ENCODE measurements at regions not wholly inside any gene's neighbourhood (a gene's known extent, or its start where the extent isn't known, plus 50 kb on each side); places are given as distances from the start of the nearest gene placed in this dataset.

DNA sequence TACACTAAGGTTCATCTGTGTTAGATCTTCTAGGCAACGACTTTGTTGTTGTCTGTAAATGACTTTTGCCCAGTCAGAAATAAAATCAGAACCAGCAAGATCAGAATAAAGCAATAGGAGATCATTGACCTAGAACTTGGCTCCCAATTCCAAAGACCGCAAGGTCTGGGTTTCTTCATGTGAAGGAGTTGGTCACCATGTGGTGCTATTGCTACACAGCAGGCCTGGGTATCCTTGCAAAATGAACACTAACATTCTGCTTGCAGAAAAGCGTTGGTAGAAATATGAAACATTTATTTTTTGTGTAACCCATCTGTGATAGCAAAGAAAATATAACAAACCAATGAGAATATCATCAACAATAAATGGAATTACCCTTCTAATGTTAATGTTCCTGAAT, 831.0 kb downstream of the NXPH1 start:
- TF ChIP-seq, protein P1, sequence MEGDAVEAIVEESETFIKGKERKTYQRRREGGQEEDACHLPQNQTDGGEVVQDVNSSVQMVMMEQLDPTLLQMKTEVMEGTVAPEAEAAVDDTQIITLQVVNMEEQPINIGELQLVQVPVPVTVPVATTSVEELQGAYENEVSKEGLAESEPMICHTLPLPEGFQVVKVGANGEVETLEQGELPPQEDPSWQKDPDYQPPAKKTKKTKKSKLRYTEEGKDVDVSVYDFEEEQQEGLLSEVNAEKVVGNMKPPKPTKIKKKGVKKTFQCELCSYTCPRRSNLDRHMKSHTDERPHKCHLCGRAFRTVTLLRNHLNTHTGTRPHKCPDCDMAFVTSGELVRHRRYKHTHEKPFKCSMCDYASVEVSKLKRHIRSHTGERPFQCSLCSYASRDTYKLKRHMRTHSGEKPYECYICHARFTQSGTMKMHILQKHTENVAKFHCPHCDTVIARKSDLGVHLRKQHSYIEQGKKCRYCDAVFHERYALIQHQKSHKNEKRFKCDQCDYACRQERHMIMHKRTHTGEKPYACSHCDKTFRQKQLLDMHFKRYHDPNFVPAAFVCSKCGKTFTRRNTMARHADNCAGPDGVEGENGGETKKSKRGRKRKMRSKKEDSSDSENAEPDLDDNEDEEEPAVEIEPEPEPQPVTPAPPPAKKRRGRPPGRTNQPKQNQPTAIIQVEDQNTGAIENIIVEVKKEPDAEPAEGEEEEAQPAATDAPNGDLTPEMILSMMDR (IDR thresholded peaks at IDR 0.05) = no peak
- no peaks in the 10 kb centered on the region for H3K36me3 Mint-ChIP-seq (ENCODE audit: low read depth)
- H3K27ac Mint-ChIP-seq = no peak overlapping the region
- no peaks in the 10 kb centered on the region for H3K4me1 Mint-ChIP-seq
- no peak for DNase-seq
- H3K27me3 Mint-ChIP-seq (ENCODE audit: low read depth, poor library complexity) = no peaks in the 10 kb centered on the region
- peaks cover 11% of the 10 kb centered on the region for H3K9me3 Mint-ChIP-seq
- no peak overlapping the region for H3K4me3 Mint-ChIP-seq

GRCh38 chr7:9280088-9280487, 846.7 kb downstream of the NXPH1 start:
- no peak overlapping the region for H3K4me3 Mint-ChIP-seq
- DNase-seq = no peak
- H3K27ac Mint-ChIP-seq = no peak overlapping the region
- H3K4me1 Mint-ChIP-seq = no peaks in the 10 kb centered on the region
- no peaks in the 10 kb centered on the region for H3K27me3 Mint-ChIP-seq (ENCODE audit: low read depth, poor library complexity)
- TF ChIP-seq, protein P1 (IDR thresholded peaks at IDR 0.05) = no peak
- no peaks in the 10 kb centered on the region for H3K36me3 Mint-ChIP-seq (ENCODE audit: low read depth)
- H3K9me3 Mint-ChIP-seq = no peaks in the 10 kb centered on the region

DNA sequence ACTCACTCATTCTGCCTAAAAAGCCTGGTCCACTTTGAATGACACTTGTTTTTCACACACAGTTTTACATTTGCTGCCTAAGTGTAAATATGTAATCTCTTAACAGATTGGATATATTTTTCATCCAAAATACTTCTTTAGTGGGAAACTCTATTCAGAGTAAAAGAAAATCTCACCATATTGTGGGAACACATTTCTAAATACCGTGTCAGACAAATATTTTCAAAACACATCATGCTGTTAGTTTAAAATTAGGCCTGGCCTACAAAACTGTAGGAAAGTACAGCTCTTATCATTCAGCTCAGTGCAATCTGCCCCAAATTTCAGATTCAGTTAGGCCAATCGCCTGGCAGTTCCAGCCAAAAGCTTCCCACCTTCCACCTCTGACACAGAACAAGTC, 849.8 kb downstream of the NXPH1 start:
- Mint-ChIP-seq H3K9me3 (no peaks in the 10 kb centered on the region), H3K4me3 (no peak overlapping the region), H3K27ac (no peak overlapping the region), H3K36me3 (ENCODE audit: low read depth) (no peaks in the 10 kb centered on the region), H3K27me3 (ENCODE audit: low read depth, poor library complexity) (no peaks in the 10 kb centered on the region), H3K4me1 (no peaks in the 10 kb centered on the region)
- DNase-seq = no peak
- TF ChIP-seq, protein P1 (IDR thresholded peaks at IDR 0.05) = no peak

DNA sequence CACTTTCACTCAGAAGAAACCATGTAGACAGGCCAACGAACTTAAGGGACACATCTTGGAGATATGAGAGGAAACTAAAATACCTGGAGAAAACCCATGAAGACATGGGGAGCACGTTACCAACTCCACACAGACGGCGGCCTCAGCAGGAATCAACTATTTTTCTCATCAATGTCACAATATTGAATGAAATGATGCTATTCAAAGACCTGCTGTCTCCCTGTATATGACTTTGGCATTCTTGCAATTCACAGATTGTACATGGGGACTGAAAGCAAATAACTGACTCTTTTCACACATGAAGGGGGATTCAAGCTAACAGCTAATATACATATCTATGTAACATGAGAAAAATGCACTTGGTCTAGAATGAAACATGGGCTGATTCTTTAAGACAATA, 869.0 kb downstream of the NXPH1 start:
- TF ChIP-seq, protein P1 (IDR thresholded peaks at IDR 0.05) = no peak
- H3K27ac Mint-ChIP-seq = no peak overlapping the region
- no peaks in the 10 kb centered on the region for H3K36me3 Mint-ChIP-seq (ENCODE audit: low read depth)
- H3K27me3 Mint-ChIP-seq (ENCODE audit: low read depth, poor library complexity) = no peaks in the 10 kb centered on the region
- no peak for DNase-seq
- no peaks in the 10 kb centered on the region for H3K9me3 Mint-ChIP-seq
- H3K4me1 Mint-ChIP-seq = no peaks in the 10 kb centered on the region
- no peak overlapping the region for H3K4me3 Mint-ChIP-seq

DNA sequence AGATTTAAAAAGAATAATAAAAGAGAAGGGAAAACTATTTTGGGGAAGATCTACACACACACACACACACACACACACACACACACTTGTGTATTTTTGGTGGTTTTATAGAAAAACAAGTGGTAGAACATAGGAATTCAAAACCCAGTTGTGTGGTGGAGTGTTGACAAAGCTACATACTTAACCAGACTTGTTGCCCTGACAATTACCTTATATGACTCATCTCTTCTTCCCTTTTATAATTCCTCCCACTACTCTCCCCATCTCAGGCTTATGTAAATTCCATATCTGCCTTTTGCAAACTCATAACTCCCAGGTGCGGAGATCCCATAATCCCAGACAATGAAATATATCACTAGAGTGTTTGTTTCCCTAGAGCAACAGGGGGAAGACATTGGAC, 873.7 kb downstream of the NXPH1 start:
- Mint-ChIP-seq H3K27me3 (ENCODE audit: low read depth, poor library complexity) (no peaks in the 10 kb centered on the region), H3K4me1 (no peaks in the 10 kb centered on the region), H3K9me3 (no peaks in the 10 kb centered on the region), H3K4me3 (no peak overlapping the region), H3K27ac (no peak overlapping the region), H3K36me3 (ENCODE audit: low read depth) (no peaks in the 10 kb centered on the region)
- TF ChIP-seq, protein P1 (IDR thresholded peaks at IDR 0.05) = no peak
- DNase-seq = no peak

DNA sequence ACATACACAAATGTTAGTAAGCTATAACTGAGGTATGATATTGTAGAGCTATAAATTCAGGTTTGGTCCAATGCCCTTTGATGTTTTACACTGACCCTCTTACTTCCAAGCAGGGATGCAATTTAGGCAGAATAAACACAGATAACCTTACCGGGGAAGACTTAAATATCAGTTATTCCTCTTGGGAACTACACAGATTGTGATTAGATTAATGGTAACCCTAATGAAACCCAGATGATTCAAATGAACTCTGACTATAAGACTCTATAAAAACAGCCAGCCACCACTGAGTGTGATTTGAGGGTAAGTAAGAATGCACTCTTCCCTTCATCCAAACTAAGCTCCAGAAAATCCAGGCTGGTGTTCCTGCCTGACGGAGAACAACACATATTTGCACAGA, 891.1 kb downstream of the NXPH1 start:
- TF ChIP-seq, protein P1 (IDR thresholded peaks at IDR 0.05) = no peak
- H3K27me3 Mint-ChIP-seq (ENCODE audit: low read depth, poor library complexity) = no peaks in the 10 kb centered on the region

More for the DNA sequence above, 891.1 kb downstream of the NXPH1 start:
- Mint-ChIP-seq H3K9me3 (no peaks in the 10 kb centered on the region), H3K27ac (no peak overlapping the region), H3K36me3 (ENCODE audit: low read depth) (no peaks in the 10 kb centered on the region), H3K4me1 (peaks cover 6% of the 10 kb centered on the region), H3K4me3 (no peak overlapping the region)
- DNase-seq = no peak
